Tibial nerve (tissue), 3 donors: ENCODE measurements at regions not wholly inside any gene's neighbourhood (a gene's known extent, or its start where the extent isn't known, plus 50 kb on each side); places are given as distances from the start of the nearest gene placed in this dataset.

Experiments
- CTCF ChIP-seq, 5 experiments: fragments of 200-600 bp in 3 of 5; fragments of 450-650 bp in 2 of 5; sonication (generic) in 3 of 5; IDR thresholded peaks; one replicate each; pipeline ENCODE4 v1.5.1; 2016 to 2019; ENCODE audit warnings: antibody characterized with exemption in 5 of 5, mild to moderate bottlenecking in 3 of 5, moderate library complexity in 2 of 5
- POLR2A ChIP-seq, 2 donors: fragments of 450-650 bp; IDR thresholded peaks; one replicate each; pipeline ENCODE4 v1.6.1; 2017; ENCODE audit warnings: antibody characterized with exemption in 2 of 2, mild to moderate bottlenecking in 2 of 2, moderate library complexity in 2 of 2

GRCh38 chr5:147062427-147062826 is 172.4 kb upstream of the STK32A start:
- TF ChIP-seq CTCF (IDR thresholded peaks at IDR 0.05), result no peak
- TF ChIP-seq POLR2A (IDR thresholded peaks at IDR 0.05), result no peak
